Keratinocyte (primary cell): ENCODE measurements at regions not wholly inside any gene's neighbourhood (a gene's known extent, or its start where the extent isn't known, plus 50 kb on each side); places are given as distances from the start of the nearest gene placed in this dataset.
"Not testable (repeated sequence)": the region's sequence is repeated elsewhere in the genome, so short reads cannot be mapped to it uniquely, and the experiment has no call there.

Experiments used
- DNase-seq: peaks from one replicate; pipeline ENCODE4 v3.0.0-alpha.2; 2011; ENCODE audit warnings: low read depth, missing footprints, low spot score
- FAIRE-seq: peaks from 2 replicates; lab custom pipeline; 2011; peaks lifted over from hg19 to GRCh38; lab: Jason Lieb, UNC
- H2AFZ ChIP-seq: 2 replicates; pipeline ENCODE4 v1.6.0; 2012; ENCODE audit warnings: low read length, control low read depth, inconsistent platforms; ENCODE audit not compliant: control insufficient read depth
- H3K27ac ChIP-seq: 2 replicates; pipeline ENCODE4 v1.5.1; 2011; ENCODE audit warnings: low read length; ENCODE audit not compliant: control insufficient read depth, insufficient read depth
- H3K27me3 ChIP-seq: 3 replicates; pipeline ENCODE4 v1.6.0; 2011; ENCODE audit warnings: low read length; ENCODE audit not compliant: control insufficient read depth, insufficient read depth; ENCODE audit errors: extremely low read depth
- H3K36me3 ChIP-seq, 2 experiments: 2 replicates in 1 of 2; 3 replicates in 1 of 2; pipeline ENCODE4 v1.5.1; 2011; ENCODE audit warnings: low read length in 2 of 2, mild to moderate bottlenecking in 1 of 2; ENCODE audit not compliant: control insufficient read depth in 2 of 2, insufficient read depth in 2 of 2; ENCODE audit errors: extremely low read depth in 1 of 2
- H3K4me1 ChIP-seq: 3 replicates; pipeline ENCODE4 v1.5.1; 2011; ENCODE audit warnings: low read length; ENCODE audit not compliant: control insufficient read depth, insufficient read depth; ENCODE audit errors: extremely low read depth
- H3K4me2 ChIP-seq: 3 replicates; pipeline ENCODE4 v1.6.0; 2011; ENCODE audit warnings: low read depth, low read length; ENCODE audit not compliant: control insufficient read depth, insufficient read depth; ENCODE audit errors: extremely low read depth
- H3K4me3 ChIP-seq, 3 experiments: fragments of 200-600 bp in 1 of 3; sonication (generic) in 1 of 3; 2 replicates in 2 of 3; 3 replicates in 1 of 3; pipeline ENCODE4 v1.5.1; 2011 to 2016; ENCODE audit warnings: low read length in 3 of 3, mild to moderate bottlenecking in 3 of 3, control low read depth in 2 of 3, inconsistent platforms in 1 of 3, low read depth in 1 of 3, mixed read lengths in 1 of 3, mixed run types in 1 of 3, moderate library complexity in 1 of 3; ENCODE audit not compliant: control insufficient read depth in 2 of 3, insufficient read depth in 2 of 3; ENCODE audit errors: extremely low read depth in 1 of 3
- H3K79me2 ChIP-seq: 2 replicates; pipeline ENCODE4 v1.6.0; 2012; ENCODE audit warnings: low read length; ENCODE audit not compliant: control insufficient read depth, insufficient read depth
- H3K9ac ChIP-seq: 3 replicates; pipeline ENCODE4 v1.6.0; 2011; ENCODE audit warnings: low read length; ENCODE audit not compliant: control insufficient read depth, insufficient read depth; ENCODE audit errors: extremely low read depth
- H3K9me1 ChIP-seq: 3 replicates; pipeline ENCODE4 v1.6.0; 2011; ENCODE audit warnings: low read length; ENCODE audit not compliant: control insufficient read depth, insufficient read depth; ENCODE audit errors: extremely low read depth
- H3K9me3 ChIP-seq: 2 replicates; pipeline ENCODE4 v1.5.1; 2012; ENCODE audit warnings: low read depth, low read length; ENCODE audit not compliant: control insufficient read depth
- H4K20me1 ChIP-seq: 3 replicates; pipeline ENCODE4 v1.6.0; 2011; ENCODE audit warnings: low read length; ENCODE audit not compliant: control insufficient read depth, insufficient read depth; ENCODE audit errors: extremely low read depth
- EZH2 ChIP-seq: IDR thresholded peaks from one replicate; pipeline ENCODE4 v1.6.1; 2012; ENCODE audit warnings: inconsistent platforms, mild to moderate bottlenecking, low read length, moderate library complexity
- dilution Hi-C: fragments of 300-500 bp; cut with MboI; formaldehyde crosslinking; loops from one replicate; pipeline ENCODE4 v1.7.0; 2020; ENCODE audit warnings: low sequenced_read_pairs; ENCODE audit not compliant: extremely low pct_ligation_motif_present
- TF ChIP-seq, protein P1 (sequence below), 3 experiments: IDR thresholded peaks in 1 of 3; conservative IDR thresholded peaks in 1 of 3; optimal IDR thresholded peaks in 1 of 3; 2 replicates in 2 of 3; 3 replicates in 1 of 3; pipeline versions ENCODE3 to v1.5.1; 2011; ENCODE audit warnings: low read length in 3 of 3, mild to moderate bottlenecking in 3 of 3, moderate library complexity in 2 of 3, control low read depth in 1 of 3, inconsistent platforms in 1 of 3; ENCODE audit not compliant: insufficient read depth in 2 of 3; ENCODE audit errors: extremely low read depth in 1 of 3

DNA sequence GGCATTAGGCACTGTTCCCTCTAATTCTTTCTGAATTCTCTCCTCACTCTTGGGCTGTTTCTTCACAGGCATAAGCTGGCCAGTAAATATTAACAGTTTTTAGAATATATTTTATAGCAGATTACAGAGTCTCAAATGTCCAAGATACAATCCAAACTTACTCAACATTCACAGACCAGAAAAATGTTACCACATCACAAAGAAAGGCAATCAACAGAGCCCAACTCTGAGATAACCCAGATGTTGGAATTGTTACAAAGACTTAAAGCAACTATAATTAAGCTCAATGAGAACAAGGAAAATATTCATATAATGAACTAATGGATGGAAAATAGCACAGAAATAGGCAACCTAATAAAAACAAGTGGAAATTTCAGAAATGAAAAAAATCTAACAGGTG, 401.1 kb upstream of the RGMB start:
- Histone ChIP-seq H3K9me1 (no peaks in the 10 kb centered on the region), H4K20me1 (no peaks in the 10 kb centered on the region), H3K9ac (no peak overlapping the region), H3K4me2 (no peak overlapping the region), H3K27ac (no peak overlapping the region), H3K79me2 (no peaks in the 10 kb centered on the region), H3K9me3 (no peaks in the 10 kb centered on the region), H3K36me3 (no peaks in the 10 kb centered on the region), H3K4me1 (no peaks in the 10 kb centered on the region), H2AFZ (no peak overlapping the region), H3K4me3 (no peak overlapping the region), H3K27me3 (no peaks in the 10 kb centered on the region)
- dilution Hi-C loops = no loop called here
- no peak for DNase-seq
- FAIRE-seq = no peak
- no peak for TF ChIP-seq EZH2
- TF ChIP-seq, protein P1, sequence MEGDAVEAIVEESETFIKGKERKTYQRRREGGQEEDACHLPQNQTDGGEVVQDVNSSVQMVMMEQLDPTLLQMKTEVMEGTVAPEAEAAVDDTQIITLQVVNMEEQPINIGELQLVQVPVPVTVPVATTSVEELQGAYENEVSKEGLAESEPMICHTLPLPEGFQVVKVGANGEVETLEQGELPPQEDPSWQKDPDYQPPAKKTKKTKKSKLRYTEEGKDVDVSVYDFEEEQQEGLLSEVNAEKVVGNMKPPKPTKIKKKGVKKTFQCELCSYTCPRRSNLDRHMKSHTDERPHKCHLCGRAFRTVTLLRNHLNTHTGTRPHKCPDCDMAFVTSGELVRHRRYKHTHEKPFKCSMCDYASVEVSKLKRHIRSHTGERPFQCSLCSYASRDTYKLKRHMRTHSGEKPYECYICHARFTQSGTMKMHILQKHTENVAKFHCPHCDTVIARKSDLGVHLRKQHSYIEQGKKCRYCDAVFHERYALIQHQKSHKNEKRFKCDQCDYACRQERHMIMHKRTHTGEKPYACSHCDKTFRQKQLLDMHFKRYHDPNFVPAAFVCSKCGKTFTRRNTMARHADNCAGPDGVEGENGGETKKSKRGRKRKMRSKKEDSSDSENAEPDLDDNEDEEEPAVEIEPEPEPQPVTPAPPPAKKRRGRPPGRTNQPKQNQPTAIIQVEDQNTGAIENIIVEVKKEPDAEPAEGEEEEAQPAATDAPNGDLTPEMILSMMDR (optimal IDR thresholded peaks at IDR 0.05 in 1 of 3, IDR thresholded peaks at IDR 0.05 in 1 of 3, conservative IDR thresholded peaks at IDR 0.05 in 1 of 3; ENCODE audit: extremely low read depth in 1 of 3, insufficient read depth in 2 of 3, low read length in 3 of 3) = no peak

DNA sequence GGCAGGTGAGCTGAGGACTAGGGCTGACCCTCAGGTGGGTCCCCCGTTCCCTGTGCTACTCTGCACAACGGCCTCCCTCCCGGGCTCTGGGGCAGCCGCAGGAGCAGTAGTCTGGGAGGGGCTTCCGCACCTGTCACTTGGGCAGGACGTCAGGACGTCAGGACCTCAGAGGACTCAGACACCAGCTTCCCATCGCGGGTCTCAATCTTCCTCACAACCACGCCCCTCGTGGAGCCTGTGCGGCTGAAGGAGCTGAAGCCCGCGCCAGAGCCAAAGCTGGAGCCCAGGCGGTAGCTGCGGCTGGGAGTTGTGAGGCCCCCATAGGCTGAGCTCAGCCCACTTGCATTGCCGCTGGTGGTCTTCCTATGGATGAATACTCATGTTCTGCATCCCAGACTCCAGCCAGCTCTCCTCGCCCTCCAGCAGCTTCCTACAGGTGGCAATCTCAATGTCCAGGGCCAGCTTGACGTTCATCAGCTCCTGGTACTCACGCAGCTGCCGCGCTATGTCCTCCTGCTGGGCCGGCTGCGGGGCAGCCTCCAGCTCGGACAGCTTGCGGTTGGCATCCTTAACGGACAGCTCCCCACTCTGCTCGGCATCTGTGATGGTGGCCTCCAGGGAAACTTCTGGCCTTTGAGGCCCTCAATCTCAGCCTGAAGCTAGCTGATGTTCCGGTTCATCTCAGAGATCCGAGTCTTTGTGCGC, 381.4 kb upstream of the RGMB start:
- Histone ChIP-seq H2AFZ (no peak overlapping the region), H3K79me2 (no peaks in the 10 kb centered on the region), H4K20me1 (no peaks in the 10 kb centered on the region), H3K4me1 (no peaks in the 10 kb centered on the region), H3K9me3 (no peaks in the 10 kb centered on the region), H3K9ac (no peak overlapping the region), H3K4me3 (no peak overlapping the region), H3K27ac (no peak overlapping the region), H3K9me1 (no peaks in the 10 kb centered on the region), H3K36me3 (no peaks in the 10 kb centered on the region), H3K27me3 (no peaks in the 10 kb centered on the region), H3K4me2 (no peak overlapping the region)
- dilution Hi-C loops = no loop called here
- DNase-seq (no peak), FAIRE-seq (no peak)
- TF ChIP-seq EZH2 = no peak
- TF ChIP-seq, protein P1 (optimal IDR thresholded peaks at IDR 0.05 in 1 of 3, IDR thresholded peaks at IDR 0.05 in 1 of 3, conservative IDR thresholded peaks at IDR 0.05 in 1 of 3; ENCODE audit: extremely low read depth in 1 of 3, insufficient read depth in 2 of 3, low read length in 3 of 3) = no peak

DNA sequence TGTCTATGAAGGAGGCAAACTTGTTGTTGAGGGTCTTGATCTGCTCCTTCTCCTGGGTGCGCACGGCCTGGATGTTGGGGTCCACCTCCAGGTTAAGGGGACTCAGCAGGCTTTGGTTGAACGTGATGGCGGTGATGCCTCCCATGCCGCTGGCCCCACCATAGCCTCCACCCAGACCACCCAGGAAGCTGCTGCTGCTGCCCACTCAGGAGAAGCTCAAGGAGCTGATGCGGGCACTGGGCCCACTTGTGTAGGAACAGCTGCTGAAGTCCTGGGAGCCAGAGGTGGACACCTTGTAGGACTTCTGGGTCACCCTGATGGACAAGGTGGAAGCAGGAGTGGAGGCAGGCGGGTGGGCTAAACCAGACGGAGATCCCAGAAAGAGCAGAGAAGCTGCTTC, 380.3 kb upstream of the RGMB start:
- H3K9me1 ChIP-seq, H3K4me1 ChIP-seq, H4K20me1 ChIP-seq, H2AFZ ChIP-seq, H3K27me3 ChIP-seq, H3K9ac ChIP-seq, FAIRE-seq, H3K27ac ChIP-seq, H3K36me3 ChIP-seq, DNase-seq, H3K4me3 ChIP-seq, H3K9me3 ChIP-seq, dilution Hi-C loops, H3K4me2 ChIP-seq, H3K79me2 ChIP-seq: not testable (repeated sequence)
